Activated CD8-positive, alpha-beta memory T cell treated with anti-CD3 and anti-CD28 coated beads for 48 hours (primary cell): ENCODE measurements at regions not wholly inside any gene's neighbourhood (a gene's known extent, or its start where the extent isn't known, plus 50 kb on each side); places are given as distances from the start of the nearest gene placed in this dataset.

Experiments used
- DNase-seq, 3 experiments: peaks; one replicate each; pipeline ENCODE4 v3.0.0-alpha.2; 2020; ENCODE audit warnings: low read depth in 2 of 3, low spot score in 2 of 3

- no peak for DNase-seq
Observed at GRCh38 chr20:22374678-22375590, 209.4 kb downstream of the FOXA2 start.

GRCh38 chr20:22374066-22374465 is 210.3 kb downstream of the FOXA2 start:
- DNase-seq: no peak

DNA sequence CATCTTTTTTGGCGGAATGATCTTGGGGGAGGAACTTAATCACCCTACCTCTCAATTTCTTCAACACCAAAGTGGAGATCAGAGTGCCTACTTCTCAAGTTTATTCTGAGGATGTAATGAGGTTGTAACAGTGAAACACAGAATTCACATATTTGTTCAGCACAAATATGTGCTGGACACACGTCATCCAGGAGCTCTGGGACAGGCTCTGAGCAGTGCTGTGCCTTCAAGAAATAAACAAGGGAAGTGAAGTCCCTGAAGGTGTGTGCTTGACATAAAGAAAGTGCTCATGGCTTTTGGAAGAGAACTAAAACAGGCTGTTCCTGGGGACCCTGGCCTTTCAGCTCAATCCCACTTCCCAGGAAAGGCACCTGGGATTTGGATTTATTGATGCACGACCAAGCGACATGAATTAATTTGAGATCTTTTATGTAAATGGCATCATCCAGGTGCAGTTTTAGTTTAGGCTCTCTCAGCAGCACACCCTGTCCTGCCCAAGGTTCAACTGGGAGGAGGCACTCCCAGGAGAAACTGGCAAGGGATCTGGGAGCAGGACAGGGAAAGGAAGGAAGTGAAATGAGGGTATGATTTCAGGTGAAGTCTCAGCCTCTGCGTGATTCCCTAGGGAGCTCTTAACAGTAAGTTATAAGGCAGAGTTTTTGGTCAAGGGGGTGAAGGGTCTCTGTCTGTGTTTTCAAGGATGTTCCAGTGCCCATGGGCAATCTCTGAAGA is 211.0 kb downstream of the FOXA2 start:
- no peak for DNase-seq

GRCh38 chr20:22371843-22372242 is 212.5 kb downstream of the FOXA2 start:
- DNase-seq: no peak

DNA sequence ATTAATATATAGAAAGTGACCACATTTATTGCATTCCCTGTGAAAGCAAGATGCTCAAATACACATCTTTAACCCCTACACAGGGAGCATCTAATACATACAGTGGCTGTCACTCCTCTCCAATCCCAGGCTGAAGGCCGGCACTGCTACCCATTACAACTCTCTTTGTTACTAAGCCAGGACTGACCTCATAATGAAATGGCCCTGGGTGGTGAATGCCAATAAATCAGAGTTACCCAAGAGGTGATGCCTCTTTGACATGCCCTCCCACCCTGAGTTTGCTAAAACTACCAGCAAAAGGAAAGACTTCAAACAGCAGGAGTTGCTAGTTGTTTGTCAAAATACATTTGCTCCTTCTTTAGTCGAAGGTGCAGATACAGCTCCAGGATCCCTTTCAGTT is 214.2 kb downstream of the FOXA2 start:
- DNase-seq: no peak

DNA sequence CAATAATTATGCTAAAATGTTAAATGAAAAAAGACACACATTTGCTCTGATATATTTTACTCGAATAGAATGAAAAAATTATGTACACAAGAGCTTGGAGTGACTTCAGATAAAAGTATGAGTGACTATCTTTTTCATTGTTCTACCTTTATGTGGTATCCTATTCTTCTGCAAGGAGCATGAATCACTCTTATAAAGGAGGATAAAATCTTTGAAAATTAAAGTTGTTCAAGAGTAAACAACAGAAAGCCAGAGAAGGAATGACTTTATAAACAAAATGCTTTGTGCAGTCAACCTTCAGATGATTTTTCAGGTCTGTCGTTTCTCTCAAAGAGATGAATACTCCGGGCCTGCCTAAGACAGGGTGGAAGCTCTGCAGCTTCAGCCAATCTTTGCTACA is 215.3 kb downstream of the FOXA2 start:
- no peak for DNase-seq

- no peak for DNase-seq
Observed at GRCh38 chr20:22368235-22368634, 216.1 kb downstream of the FOXA2 start.

DNA sequence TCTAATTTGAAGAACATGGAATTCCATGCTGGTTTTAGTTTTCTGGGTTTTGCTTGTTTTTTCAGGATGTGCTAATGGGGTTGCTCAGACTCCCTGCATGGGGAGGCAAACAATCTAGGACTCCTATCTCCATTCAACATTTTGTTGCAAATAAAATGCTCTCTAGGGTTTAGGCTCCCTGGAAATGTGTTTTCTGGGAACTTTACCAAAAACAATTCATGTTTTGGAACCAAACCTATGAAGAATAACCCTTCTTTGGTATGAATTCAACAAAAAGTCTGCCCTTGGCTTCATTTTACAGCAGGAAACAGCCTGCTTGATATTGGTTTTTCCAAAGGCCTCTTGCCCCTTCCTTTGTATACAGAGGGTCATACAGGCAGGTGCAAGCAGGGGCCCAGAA is 217.7 kb downstream of the FOXA2 start:
- DNase-seq: no peak

DNA sequence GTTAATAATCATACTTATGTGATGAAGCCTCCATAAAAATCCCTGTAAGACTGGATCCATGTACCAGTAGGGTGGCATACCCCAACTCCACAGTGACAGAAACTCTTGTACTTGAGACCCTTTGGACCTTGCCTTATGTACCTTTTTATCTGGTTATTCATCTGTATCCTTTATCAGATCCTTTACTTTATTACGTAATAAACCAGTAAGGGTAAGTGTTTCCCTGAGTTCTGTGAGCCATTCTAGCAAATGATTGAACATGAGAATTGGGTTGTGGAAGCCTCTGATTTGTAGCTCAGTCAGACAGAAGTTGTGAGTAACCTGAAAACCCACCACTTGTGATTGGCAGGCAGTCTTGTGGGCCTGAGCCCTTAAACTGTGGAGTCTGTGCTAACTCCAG is 229.7 kb downstream of the FOXA2 start:
- DNase-seq: no peak

DNA sequence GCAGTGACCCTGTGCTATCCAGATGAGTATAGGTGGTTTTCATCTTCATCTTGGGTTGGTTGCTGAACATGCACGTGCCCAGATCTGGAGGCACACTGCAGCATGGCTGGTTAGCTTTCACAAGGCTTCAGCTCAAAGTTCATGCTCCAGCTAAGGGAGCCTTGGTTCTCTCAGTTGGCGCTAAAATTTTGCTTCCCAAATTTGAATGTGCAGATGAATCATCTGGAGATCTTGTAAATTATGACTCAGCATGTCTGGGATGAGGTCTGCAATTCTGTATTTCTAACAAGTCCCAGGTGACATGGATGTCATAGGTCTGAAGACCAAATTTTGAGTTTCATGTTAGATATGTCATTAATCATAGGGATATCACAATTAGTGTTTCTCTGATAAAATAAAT is 230.8 kb downstream of the FOXA2 start:
- DNase-seq: no peak

- DNase-seq: no peak
Observed at GRCh38 chr20:22352019-22352418, 232.4 kb downstream of the FOXA2 start.

DNA sequence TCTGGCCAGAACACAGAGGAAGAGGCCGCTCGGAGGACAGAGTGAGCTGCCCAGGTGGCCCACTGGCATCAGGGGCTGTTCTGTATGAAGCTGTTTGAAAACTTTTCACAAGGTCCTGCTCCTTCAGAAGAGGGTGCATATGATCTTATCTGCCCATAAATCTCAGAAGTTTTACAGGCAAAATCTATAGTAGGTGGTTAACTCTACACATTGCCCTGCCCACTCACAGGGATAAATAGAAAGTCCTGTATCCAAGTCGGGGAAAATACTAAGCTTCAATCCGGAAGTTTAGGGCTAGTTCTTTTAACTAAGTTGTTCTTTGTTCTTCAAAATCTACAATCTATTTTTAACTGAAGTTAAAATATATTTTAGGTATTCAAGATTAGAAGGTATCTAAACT is 233.7 kb downstream of the FOXA2 start:
- DNase-seq: no peak

GRCh38 chr20:22348010-22348409 is 236.4 kb downstream of the FOXA2 start:
- no peak for DNase-seq

- DNase-seq: no peak
Observed at GRCh38 chr20:22346716-22347115, 237.7 kb downstream of the FOXA2 start.

DNA sequence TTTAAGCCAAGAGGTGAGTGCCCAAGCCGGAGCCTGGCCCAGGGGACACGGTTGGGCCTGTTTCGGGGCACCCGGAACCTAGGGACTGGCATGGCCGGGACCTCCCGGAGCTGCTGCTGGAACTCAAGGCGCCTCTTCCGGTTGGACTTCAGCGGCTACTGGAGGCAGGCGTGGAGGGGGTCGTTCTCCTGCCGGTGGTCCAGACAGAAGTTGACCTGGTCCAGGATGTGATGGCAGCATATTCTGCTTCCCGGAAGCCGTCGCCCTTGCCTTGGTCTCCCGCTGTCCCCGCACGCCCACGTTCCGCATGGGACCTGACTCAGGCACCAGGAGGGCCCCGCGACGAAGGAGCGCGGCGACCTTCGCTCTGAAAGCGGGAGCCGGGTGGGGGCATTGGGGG is 240.8 kb downstream of the FOXA2 start:
- DNase-seq: no peak

DNA sequence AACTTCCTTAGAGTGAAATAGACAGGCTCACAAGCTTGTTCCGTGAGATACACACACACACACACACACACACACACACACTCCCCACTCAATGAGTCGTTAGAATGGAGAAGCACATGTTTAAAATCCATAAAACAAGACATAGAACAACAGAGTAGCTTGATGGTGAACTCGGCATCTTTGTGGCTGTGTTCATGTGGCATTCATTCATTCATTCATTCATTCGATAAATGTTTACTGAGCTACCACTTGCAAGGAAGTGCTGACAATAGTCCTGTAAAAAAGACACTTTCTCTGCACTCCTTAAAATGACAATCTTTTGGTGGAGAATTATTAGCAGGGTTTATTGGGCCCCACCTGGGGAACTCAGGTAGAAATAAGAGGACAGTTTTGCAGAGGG is 242.0 kb downstream of the FOXA2 start:
- no peak for DNase-seq

DNA sequence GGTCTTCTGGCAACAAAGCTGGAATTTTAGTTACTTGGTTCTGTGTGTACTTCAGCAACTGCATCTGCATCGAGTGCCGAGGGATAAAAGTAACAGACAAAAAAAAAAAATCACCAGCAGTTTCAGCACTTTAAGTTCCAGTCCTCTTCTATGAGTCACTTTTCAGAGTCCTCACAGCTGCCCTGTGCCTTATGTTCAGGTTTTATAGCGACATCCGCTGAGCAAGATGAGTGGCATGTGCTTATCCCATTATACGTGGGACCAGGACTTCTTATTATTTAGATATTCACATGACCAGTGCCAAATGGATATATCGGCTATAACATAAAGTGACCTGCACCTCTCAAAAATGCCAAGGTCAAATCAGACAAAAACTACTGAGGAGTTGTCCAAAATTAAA is 242.9 kb downstream of the FOXA2 start:
- DNase-seq: no peak

- no peak for DNase-seq
Observed at GRCh38 chr20:22339946-22340345, 244.4 kb downstream of the FOXA2 start.

DNA sequence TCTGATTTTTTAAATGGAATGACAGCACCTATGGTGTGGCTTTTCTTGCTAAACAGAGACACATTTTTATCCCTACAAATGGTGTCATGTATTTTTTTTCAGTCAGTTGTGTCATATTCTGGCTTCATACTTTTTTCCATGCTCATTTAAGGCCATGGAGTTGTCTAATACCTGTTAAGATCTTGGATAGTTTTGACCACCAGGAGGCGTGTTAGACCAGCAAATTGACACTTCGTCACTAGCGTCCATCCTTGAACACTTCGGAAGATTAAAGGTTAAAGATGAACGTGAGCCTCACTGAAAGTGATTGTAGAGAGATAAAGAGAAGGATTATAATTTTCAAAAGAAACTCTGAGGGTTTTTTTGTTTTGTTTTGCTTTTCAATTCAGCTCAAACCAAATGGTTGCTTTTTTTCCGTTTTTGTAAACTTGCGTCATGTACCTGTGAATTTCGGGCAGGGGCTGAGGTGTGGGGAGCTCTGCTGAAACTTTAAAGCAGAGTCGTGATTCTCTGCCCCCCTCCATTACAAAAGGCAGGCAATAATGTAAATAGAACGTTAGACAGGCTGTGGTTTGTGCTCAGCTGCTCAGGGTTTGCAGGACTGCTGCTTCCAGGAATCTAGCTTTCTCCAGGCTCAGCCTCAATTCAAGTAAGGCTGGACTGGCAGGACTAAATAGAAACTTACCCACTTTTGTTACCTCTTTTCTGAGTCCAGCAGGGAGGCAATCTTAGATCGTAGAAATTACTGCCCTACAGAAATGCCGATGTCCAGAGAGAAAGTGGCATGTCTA is 245.1 kb downstream of the FOXA2 start:
- no peak for DNase-seq

DNA sequence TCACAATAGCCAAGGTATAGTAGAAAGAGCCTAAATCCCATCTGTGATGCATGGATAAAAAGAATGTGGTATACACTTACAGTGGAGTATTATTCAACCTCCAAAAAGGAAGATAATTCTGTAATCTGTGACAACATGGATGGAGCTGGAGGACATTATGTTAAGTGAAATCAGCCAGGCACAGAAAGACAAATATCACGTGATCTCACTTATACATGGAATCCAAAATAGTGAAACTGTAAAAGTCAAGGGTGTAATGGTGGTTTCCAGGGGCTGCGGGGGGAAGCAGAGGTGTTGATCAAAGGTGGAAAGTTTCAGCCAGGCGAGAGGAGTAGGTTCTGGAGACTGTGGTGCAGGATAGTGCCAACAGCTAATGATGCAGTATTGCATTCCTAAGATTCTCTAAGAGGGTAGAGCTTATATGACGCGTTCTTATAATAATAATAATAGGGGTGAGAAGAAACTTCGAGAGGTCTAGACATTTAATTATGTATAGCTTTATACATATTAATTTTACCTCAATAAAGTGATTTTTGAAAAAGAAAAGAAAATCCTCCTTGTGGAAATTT is 246.1 kb downstream of the FOXA2 start:
- DNase-seq: no peak

GRCh38 chr20:22335210-22335609 is 249.2 kb downstream of the FOXA2 start:
- DNase-seq: no peak
